Tibial artery (tissue), 4 donors: ENCODE measurements at regions not wholly inside any gene's neighbourhood (a gene's known extent, or its start where the extent isn't known, plus 50 kb on each side); places are given as distances from the start of the nearest gene placed in this dataset.

Experiments
- DNase-seq, 2 donors: peaks; one replicate each; pipeline ENCODE4 v3.0.0-alpha.2; 2019
- H3K27ac ChIP-seq, 2 donors: fragments of 200-600 bp; sonication (generic) in 1 of 2; 1 replicate in 1 of 2; 2 replicates in 1 of 2; pipeline ENCODE4 v1.5.1; 2018 to 2019; ENCODE audit warnings: mild to moderate bottlenecking in 1 of 2
- H3K27me3 ChIP-seq, 2 donors: fragments of 200-600 bp; sonication (generic) in 1 of 2; one replicate each; pipeline versions ENCODE4 v1.5.1 to v1.6.0; 2016 to 2019
- H3K36me3 ChIP-seq, 3 donors: fragments of 200-600 bp; sonication (generic) in 2 of 3; one replicate each; pipeline ENCODE4 v1.5.1; 2016 to 2019; ENCODE audit warnings: mild to moderate bottlenecking in 2 of 3
- H3K4me1 ChIP-seq, 4 donors: fragments of 200-600 bp; sonication (generic) in 2 of 4; 1 replicate in 3 of 4; 2 replicates in 1 of 4; pipeline ENCODE4 v1.5.1; 2016 to 2019
- H3K4me3 ChIP-seq, 2 donors: fragments of 200-600 bp; sonication (generic) in 1 of 2; 1 replicate in 1 of 2; 2 replicates in 1 of 2; pipeline ENCODE4 v1.5.1; 2018 to 2019; ENCODE audit warnings: mild to moderate bottlenecking in 2 of 2
- H3K9me3 ChIP-seq, 3 donors: fragments of 200-600 bp; sonication (generic) in 1 of 3; one replicate each; pipeline ENCODE4 v1.5.1; 2016 to 2019
- intact Hi-C: fragments of 100-400 bp; cut with DNase I; formaldehyde crosslinking; loops from one replicate; pipeline ENCODE4 v1.15.0; 2023; ENCODE audit warnings: low total_unique reads
- TF ChIP-seq, protein P1 (sequence below), 2 experiments: fragments of 200-600 bp in 1 of 2; fragments of 450-650 bp in 1 of 2; IDR thresholded peaks; one replicate each; pipeline ENCODE4 v1.5.1; 2017 to 2019; ENCODE audit warnings: antibody characterized with exemption in 2 of 2, mild to moderate bottlenecking in 1 of 2, moderate library complexity in 1 of 2

- no peaks in the 10 kb centered on the region for H3K4me1 ChIP-seq
- no peaks in the 10 kb centered on the region for H3K27me3 ChIP-seq
- intact Hi-C loops = no loop called here
- no peak overlapping the region for H3K27ac ChIP-seq
- H3K9me3 ChIP-seq = no peaks in the 10 kb centered on the region
- TF ChIP-seq, protein P1, sequence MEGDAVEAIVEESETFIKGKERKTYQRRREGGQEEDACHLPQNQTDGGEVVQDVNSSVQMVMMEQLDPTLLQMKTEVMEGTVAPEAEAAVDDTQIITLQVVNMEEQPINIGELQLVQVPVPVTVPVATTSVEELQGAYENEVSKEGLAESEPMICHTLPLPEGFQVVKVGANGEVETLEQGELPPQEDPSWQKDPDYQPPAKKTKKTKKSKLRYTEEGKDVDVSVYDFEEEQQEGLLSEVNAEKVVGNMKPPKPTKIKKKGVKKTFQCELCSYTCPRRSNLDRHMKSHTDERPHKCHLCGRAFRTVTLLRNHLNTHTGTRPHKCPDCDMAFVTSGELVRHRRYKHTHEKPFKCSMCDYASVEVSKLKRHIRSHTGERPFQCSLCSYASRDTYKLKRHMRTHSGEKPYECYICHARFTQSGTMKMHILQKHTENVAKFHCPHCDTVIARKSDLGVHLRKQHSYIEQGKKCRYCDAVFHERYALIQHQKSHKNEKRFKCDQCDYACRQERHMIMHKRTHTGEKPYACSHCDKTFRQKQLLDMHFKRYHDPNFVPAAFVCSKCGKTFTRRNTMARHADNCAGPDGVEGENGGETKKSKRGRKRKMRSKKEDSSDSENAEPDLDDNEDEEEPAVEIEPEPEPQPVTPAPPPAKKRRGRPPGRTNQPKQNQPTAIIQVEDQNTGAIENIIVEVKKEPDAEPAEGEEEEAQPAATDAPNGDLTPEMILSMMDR (IDR thresholded peaks at IDR 0.05) = no peak
- no peak overlapping the region for H3K4me3 ChIP-seq
- DNase-seq = no peak
- H3K36me3 ChIP-seq = no peaks in the 10 kb centered on the region
Measured at GRCh38 chr10:118917701-118918100, 111.8 kb upstream of the NANOS1 start.

DNA sequence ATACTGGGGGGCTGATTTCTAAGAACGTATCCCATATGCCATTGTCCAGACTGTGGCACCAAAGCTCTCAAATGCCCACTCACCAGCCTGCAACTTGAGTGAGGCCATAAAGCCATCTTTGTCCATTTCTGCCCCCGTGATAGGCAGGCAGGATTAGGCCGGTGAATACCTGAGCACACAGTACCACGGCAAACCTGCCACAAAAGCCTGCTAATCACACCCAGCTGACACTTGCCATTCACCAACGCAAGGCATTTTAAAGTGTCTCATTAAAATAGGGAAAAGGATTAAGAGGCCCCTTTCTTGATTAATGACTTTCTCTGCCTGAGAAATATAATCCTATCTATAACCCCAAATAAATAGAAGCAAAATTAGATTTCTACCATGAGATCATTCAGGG, 111.4 kb upstream of the NANOS1 start:
- no peaks in the 10 kb centered on the region for H3K27me3 ChIP-seq
- H3K27ac ChIP-seq = no peak overlapping the region
- DNase-seq = no peak
- intact Hi-C loops = no loop called here
- H3K4me3 ChIP-seq = no peak overlapping the region
- no peaks in the 10 kb centered on the region for H3K9me3 ChIP-seq
- no peaks in the 10 kb centered on the region for H3K36me3 ChIP-seq
- TF ChIP-seq, protein P1 (IDR thresholded peaks at IDR 0.05) = no peak
- H3K4me1 ChIP-seq = no peaks in the 10 kb centered on the region

DNA sequence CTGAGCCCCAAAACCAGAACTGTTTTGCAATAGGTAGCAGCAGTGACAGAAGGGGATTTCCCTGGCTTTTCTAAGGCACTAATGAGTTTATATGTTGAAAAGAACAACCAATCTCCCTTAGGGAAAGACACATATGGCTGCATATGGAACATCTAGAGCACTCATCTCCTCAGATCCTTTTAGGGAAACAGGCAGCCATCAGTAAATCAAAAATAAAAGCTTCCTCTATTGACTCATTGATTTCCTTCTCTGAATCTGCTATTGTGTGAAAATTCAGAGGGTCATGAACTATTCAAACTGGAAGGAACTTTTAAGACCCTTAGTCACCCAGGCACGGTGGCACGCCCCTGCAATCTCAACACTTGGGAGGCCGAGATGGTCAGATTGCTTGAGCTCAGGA, 110.9 kb upstream of the NANOS1 start:
- no peak for DNase-seq
- H3K36me3 ChIP-seq = no peaks in the 10 kb centered on the region
- H3K4me3 ChIP-seq = no peak overlapping the region
- intact Hi-C loops = no loop called here
- H3K4me1 ChIP-seq = no peaks in the 10 kb centered on the region
- no peaks in the 10 kb centered on the region for H3K9me3 ChIP-seq
- TF ChIP-seq, protein P1 (IDR thresholded peaks at IDR 0.05) = no peak
- no peaks in the 10 kb centered on the region for H3K27me3 ChIP-seq
- no peak overlapping the region for H3K27ac ChIP-seq

DNA sequence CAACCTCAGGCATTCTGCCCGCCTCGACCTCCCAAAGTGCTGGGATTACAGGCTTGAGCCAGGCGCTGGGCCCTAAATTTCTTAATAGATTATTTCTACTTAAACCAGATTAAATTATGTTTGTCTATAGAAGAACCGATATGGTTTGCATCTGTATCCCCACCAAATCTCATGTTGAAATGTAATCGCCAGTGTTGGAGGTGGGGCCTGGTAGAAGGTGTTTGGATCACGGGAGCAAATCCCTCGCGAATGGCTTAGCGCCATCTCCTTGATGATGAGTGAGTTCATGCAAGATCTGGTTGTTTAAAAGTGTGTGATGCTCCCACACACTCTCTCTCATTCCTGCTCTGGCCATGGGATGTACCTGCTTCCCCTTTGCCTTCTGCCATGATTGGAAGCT, 109.3 kb upstream of the NANOS1 start:
- Histone ChIP-seq H3K27ac (no peak overlapping the region), H3K4me3 (no peak overlapping the region), H3K27me3 (no peaks in the 10 kb centered on the region), H3K4me1 (no peaks in the 10 kb centered on the region), H3K36me3 (no peaks in the 10 kb centered on the region), H3K9me3 (no peaks in the 10 kb centered on the region)
- intact Hi-C loops = no loop called here
- no peak for DNase-seq
- TF ChIP-seq, protein P1 (IDR thresholded peaks at IDR 0.05) = no peak

- Histone ChIP-seq H3K27me3 (no peaks in the 10 kb centered on the region), H3K4me3 (no peak overlapping the region), H3K36me3 (no peaks in the 10 kb centered on the region), H3K9me3 (no peaks in the 10 kb centered on the region), H3K4me1 (no peaks in the 10 kb centered on the region), H3K27ac (no peak overlapping the region)
- no peak for DNase-seq
- TF ChIP-seq, protein P1 (IDR thresholded peaks at IDR 0.05) = no peak
- intact Hi-C loops = no loop called here
Measured at GRCh38 chr10:118922226-118922625, 107.3 kb upstream of the NANOS1 start.

- H3K4me3 ChIP-seq = no peak overlapping the region
- DNase-seq = no peak
- TF ChIP-seq, protein P1 (IDR thresholded peaks at IDR 0.05) = no peak
- intact Hi-C loops = no loop called here
- H3K36me3 ChIP-seq = no peaks in the 10 kb centered on the region
- H3K27me3 ChIP-seq = no peaks in the 10 kb centered on the region
- no peaks in the 10 kb centered on the region for H3K9me3 ChIP-seq
- H3K4me1 ChIP-seq = no peaks in the 10 kb centered on the region
- no peak overlapping the region for H3K27ac ChIP-seq
Measured at GRCh38 chr10:118922972-118923371, 106.5 kb upstream of the NANOS1 start.
